Chondrocyte (in vitro differentiated cells): ENCODE measurements at regions not wholly inside any gene's neighbourhood (a gene's known extent, or its start where the extent isn't known, plus 50 kb on each side); places are given as distances from the start of the nearest gene placed in this dataset.

ENCODE experiments used
- DNase-seq: peaks from one replicate; pipeline ENCODE4 v3.0.0; 2021; ENCODE audit warnings: mixed read lengths, low spot score
- H3K27ac Mint-ChIP-seq: one replicate; pipeline ENCODE4 v1.8.0; 2021; ENCODE audit warnings: mild to moderate bottlenecking, moderate library complexity, mixed read lengths; ENCODE audit not compliant: unreplicated experiment
- H3K27me3 Mint-ChIP-seq: 2 replicates; pipeline ENCODE4 v1.8.0; 2021; ENCODE audit warnings: low read depth, mixed read lengths
- H3K36me3 Mint-ChIP-seq: 2 replicates; pipeline ENCODE4 v1.8.0; 2021; ENCODE audit warnings: low read depth, mixed read lengths
- H3K4me1 Mint-ChIP-seq: 2 replicates; pipeline ENCODE4 v1.8.0; 2021; ENCODE audit warnings: low read depth, mild to moderate bottlenecking, mixed read lengths
- H3K4me3 Mint-ChIP-seq: one replicate; pipeline ENCODE4 v1.8.0; 2021; ENCODE audit warnings: mild to moderate bottlenecking, moderate library complexity, mixed read lengths; ENCODE audit not compliant: unreplicated experiment
- H3K9me3 Mint-ChIP-seq: 2 replicates; pipeline ENCODE4 v1.8.0; 2021; ENCODE audit warnings: low read depth, mixed read lengths
- TF ChIP-seq, protein P1 (sequence below): fragments of 200-600 bp; sonication (generic); IDR thresholded peaks from 2 replicates; pipeline ENCODE4 v1.5.0; 2021; ENCODE audit warnings: antibody characterized with exemption, mild to moderate bottlenecking, moderate library complexity

DNA sequence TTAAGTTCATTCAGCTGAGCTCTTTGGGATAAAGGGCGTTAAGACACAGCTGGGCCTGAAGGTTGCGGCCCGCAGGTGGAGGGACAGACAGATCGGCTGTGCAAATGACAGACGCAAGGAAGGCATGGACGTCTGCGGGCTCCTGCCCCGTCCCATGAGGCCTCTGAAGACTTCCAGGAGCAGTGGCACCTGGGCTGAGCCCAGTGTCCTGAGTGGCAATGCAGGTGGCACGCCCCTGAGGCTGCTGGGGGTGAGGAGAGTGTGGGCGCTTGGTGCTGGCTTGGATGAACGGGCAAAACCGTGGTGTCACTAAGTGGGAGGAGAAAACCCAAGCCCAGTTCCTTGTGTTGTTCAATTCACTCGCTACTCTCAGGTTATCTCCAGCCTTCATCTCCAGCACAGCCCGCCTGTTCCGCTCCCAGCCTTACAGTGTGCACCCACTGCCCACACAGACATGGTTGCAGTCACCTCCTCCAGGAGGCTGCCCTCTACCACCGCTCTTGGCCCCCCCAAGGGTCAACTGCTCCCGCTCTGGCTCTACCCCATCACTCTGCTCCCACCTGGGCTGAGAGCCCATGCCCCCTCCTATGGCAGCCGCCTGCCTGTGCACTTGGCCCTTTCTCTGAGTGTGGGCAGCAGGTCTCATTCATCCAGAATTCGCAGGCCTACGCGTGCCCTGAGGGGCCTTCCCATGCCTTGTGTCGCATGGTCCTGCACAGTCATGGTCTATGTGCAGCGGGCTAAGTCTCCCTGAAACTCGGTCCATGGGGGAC, 50.3 kb downstream of the PTGR3 start:
- Mint-ChIP-seq H3K4me3 (no peak overlapping the region), H3K36me3 (peaks cover 2% of the 10 kb centered on the region), H3K9me3 (peaks cover 15% of the 10 kb centered on the region), H3K4me1 (peaks cover 4% of the 10 kb centered on the region), H3K27ac (no peak overlapping the region), H3K27me3 (peaks cover 14% of the 10 kb centered on the region)
- no peak for DNase-seq
- TF ChIP-seq, protein P1, sequence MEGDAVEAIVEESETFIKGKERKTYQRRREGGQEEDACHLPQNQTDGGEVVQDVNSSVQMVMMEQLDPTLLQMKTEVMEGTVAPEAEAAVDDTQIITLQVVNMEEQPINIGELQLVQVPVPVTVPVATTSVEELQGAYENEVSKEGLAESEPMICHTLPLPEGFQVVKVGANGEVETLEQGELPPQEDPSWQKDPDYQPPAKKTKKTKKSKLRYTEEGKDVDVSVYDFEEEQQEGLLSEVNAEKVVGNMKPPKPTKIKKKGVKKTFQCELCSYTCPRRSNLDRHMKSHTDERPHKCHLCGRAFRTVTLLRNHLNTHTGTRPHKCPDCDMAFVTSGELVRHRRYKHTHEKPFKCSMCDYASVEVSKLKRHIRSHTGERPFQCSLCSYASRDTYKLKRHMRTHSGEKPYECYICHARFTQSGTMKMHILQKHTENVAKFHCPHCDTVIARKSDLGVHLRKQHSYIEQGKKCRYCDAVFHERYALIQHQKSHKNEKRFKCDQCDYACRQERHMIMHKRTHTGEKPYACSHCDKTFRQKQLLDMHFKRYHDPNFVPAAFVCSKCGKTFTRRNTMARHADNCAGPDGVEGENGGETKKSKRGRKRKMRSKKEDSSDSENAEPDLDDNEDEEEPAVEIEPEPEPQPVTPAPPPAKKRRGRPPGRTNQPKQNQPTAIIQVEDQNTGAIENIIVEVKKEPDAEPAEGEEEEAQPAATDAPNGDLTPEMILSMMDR, result no peak

DNA sequence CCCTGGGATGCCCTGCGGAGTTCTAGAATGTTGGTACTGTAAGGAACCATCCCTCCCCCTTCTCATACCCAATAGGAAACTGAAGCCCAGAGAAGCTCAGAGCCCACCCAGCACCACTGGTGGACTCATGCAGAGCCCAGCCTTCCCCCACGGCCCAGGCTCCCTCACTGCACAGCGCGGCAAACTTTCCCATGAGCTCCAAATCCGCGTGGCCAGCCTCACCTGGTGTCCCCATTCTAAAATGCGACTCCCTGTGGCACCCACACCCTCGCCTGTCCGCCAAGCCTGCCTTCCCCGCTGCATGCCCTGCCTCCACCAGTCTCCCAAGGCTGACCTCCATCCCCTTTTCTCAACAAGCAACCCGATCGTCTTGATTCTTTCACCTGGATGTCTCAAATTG, 51.1 kb downstream of the PTGR3 start:
- Mint-ChIP-seq H3K4me1 (peaks cover 4% of the 10 kb centered on the region), H3K4me3 (no peak overlapping the region), H3K27ac (no peak overlapping the region), H3K9me3 (peaks cover 17% of the 10 kb centered on the region), H3K27me3 (peaks cover 14% of the 10 kb centered on the region), H3K36me3 (peaks cover 2% of the 10 kb centered on the region)
- no peak for DNase-seq
- TF ChIP-seq, protein P1, result no peak

DNA sequence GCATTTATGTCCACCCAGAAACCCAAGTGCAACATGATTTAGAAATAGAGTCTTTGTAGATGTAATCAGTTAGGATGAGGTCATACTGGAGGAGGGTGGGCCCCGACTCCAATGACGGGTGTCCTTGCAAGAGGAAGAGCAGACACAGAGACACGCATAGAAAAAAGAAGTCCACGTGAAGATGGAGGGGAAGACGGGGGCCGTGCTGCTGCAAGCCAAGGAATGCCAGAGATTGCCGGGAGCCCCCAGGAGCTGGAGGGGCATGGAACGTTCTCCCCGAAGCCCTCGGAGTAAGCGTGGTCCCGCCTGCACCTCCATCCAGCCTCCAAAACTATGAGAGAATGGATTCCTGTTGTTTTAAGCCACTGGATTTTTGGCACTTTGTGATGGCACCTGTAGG, 51.6 kb downstream of the PTGR3 start:
- H3K4me3 Mint-ChIP-seq, result no peak overlapping the region
- H3K27ac Mint-ChIP-seq, result no peak overlapping the region
- TF ChIP-seq, protein P1, result no peak
- DNase-seq, result no peak
- peaks cover 4% of the 10 kb centered on the region for H3K4me1 Mint-ChIP-seq
- H3K27me3 Mint-ChIP-seq, result peaks cover 14% of the 10 kb centered on the region
- H3K9me3 Mint-ChIP-seq, result peaks cover 18% of the 10 kb centered on the region
- H3K36me3 Mint-ChIP-seq, result peaks cover 2% of the 10 kb centered on the region

DNA sequence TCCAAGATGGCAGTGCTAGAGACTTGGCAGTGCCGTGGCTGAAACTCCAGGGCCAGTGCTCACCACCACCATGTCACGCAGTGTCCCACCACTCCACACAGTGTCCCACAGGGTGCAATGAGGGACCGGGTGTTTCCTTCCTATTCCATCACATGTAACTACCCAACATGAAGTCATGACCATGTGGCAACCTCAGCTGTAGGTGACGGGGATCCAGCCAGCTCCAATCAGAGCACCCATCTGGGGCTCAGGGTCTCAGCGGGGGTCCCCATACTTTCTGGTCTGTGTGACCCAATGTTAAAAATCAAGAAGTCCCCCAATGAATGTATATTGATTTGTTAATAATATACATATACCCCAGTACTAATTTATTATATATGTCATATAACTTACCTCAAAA, 52.1 kb downstream of the PTGR3 start:
- no peak overlapping the region for H3K27ac Mint-ChIP-seq

DNA sequence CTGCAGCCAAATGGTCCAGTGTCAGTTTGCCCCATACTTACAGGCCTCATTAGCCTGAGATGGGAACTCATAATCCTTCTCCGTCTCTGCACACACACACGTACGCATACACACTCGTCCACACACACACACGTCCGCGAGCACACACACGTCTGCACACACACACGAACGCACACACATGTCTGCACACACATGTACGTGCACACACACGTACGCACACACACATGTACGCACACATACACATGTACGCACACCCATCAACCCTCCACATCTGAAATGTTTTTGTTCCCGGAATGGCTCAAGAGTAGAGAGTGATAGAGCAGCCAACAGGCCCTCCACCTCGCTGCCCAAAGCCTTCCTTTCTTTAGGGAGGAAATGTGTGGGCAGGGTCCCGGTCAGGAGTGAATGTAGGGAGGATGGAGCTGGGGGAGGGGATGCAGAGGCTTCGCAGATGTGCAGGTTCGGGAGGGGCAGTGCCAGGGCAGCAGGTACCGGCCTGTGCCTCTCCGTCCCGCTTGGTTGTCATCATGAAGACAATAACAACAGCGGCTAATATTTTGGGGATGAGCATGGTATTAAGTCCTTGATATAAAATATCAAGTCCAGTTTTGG, 52.7 kb downstream of the PTGR3 start:
- DNase-seq, result no peak
- Mint-ChIP-seq H3K27ac (no peak overlapping the region), H3K4me3 (no peak overlapping the region), H3K36me3 (peaks cover 2% of the 10 kb centered on the region), H3K27me3 (peaks cover 10% of the 10 kb centered on the region), H3K9me3 (peaks cover 28% of the 10 kb centered on the region), H3K4me1 (peaks cover 4% of the 10 kb centered on the region)
- TF ChIP-seq, protein P1, result no peak

More for the DNA sequence above, 52.1 kb downstream of the PTGR3 start:
- Mint-ChIP-seq H3K9me3 (peaks cover 24% of the 10 kb centered on the region), H3K36me3 (peaks cover 2% of the 10 kb centered on the region), H3K4me1 (peaks cover 4% of the 10 kb centered on the region), H3K4me3 (no peak overlapping the region), H3K27me3 (peaks cover 11% of the 10 kb centered on the region)
- TF ChIP-seq, protein P1, result no peak
- no peak for DNase-seq
